ENCODE measurements at regions not wholly inside any gene's neighbourhood (a gene's known extent, or its start where the extent isn't known, plus 50 kb on each side); places are given as distances from the start of the nearest gene placed in this dataset.

DNA sequence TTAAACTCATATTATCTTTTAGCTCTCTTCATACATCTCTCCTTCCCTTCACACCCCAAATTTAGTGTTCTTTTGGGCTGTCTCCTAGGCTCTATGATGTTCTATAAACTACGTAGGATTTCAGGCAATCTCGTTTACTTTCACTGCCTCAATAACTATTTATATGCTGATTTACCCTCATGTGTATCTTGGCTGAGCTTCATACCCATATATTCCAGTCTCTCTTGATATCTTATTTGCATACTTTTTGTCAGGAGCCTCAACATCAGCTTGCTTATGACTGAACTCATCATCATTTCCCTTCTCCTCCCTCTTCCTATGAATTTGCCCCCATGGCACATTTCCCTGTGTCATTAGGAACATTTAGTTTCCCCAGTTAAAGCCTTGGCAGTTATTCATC is 262.1 kb upstream of the FBXO33 start:
- TF ChIP-seq, protein P1, sequence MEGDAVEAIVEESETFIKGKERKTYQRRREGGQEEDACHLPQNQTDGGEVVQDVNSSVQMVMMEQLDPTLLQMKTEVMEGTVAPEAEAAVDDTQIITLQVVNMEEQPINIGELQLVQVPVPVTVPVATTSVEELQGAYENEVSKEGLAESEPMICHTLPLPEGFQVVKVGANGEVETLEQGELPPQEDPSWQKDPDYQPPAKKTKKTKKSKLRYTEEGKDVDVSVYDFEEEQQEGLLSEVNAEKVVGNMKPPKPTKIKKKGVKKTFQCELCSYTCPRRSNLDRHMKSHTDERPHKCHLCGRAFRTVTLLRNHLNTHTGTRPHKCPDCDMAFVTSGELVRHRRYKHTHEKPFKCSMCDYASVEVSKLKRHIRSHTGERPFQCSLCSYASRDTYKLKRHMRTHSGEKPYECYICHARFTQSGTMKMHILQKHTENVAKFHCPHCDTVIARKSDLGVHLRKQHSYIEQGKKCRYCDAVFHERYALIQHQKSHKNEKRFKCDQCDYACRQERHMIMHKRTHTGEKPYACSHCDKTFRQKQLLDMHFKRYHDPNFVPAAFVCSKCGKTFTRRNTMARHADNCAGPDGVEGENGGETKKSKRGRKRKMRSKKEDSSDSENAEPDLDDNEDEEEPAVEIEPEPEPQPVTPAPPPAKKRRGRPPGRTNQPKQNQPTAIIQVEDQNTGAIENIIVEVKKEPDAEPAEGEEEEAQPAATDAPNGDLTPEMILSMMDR (conservative IDR thresholded peaks at IDR 0.05) = no peak
- H3K27ac ChIP-seq = no peak overlapping the region

DNA sequence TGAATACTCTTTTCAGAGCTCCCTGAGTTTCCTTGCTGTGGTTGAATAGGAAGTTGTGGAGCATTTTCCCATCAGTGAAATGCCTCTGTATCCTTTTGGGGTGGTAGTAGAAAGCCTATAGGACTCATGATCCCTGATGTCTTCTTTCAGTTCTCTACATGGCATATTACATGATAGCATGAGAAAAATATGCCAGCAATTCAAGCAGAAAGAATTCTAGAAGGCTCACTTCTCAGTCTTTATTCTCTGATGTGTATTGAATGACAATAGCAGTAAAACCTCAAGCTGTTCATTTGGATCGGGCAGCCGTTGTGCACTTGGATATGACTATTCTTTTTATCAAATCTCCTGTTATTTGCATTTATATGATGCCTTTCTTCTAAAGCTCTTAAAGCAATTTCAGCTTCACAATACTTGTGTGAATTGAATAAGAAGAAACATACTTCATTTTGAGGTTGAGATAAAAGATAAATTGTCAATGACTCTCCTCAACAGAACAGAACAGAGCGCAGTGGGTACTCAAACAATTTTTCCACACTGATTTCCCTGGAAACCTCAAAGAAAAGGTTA is 251.5 kb upstream of the FBXO33 start:
- H3K27ac ChIP-seq = no peak overlapping the region
- TF ChIP-seq, protein P1 (conservative IDR thresholded peaks at IDR 0.05) = no peak

DNA sequence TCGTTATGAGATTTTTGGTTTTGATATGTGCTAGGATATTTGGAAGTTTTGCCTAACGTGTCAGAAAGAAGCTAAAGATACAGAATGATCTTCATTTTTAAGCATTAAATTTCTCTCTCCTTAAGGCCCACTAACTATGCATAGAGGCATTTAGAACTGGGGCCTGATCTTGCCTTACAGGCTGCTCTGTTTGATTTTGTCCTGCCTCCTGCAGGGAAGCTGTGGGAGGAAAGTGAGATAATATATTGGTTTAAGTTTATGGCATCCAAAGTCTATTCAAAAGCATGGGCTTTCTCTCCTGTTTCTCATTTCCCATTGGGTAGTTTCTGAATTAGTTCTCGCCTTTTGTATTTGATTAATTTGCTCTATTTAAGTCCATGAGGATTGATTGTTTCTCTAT is 250.3 kb upstream of the FBXO33 start:
- TF ChIP-seq, protein P1 (conservative IDR thresholded peaks at IDR 0.05) = no peak
- H3K27ac ChIP-seq = no peak overlapping the region

DNA sequence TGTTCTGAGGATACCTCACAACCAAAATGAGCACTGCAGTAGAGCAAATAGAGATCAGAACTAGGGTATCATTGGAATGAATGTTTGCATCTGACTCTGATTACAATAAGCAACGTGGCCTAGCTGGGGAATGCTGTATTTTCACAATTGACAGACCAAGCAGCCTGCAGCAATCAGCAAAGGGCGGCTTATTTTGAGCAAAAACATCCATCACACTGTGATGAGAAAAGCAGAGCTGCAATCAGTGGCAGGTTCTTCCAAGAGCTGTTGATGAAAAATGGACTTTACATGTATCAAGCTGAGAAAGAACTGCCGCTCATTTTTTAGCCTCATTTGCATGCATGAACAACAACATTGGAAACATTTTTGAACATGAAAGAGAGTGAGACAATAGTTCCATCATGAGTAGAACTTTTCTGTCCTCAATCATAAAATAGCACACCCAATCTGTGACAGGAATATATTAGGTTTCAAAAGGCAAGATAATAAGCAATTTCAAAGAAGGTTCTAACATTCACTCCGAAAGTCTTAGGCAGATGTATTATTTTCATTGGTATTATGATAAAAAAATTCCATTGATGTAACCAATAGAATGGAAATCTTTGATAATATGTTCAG is 249.7 kb upstream of the FBXO33 start:
- TF ChIP-seq, protein P1 (conservative IDR thresholded peaks at IDR 0.05) = no peak
- no peak overlapping the region for H3K27ac ChIP-seq

DNA sequence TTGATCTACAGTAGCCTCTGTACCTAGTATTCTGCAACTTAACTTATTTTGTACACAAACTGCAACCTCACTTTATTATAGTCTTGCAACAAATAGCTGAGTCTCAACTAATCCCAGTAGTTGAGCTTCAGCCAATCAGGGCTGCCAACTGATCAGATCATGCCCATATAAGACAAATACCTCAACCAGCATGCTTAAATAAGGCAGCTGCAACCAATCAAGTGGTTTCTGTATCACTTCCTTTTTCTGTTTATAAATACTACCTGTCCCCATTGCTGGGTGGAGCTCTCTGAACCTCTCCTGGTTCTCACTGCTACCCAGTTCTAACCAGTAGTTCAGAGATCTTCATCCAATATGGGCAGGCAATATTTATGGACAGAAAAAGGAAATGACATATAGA is 248.5 kb upstream of the FBXO33 start:
- TF ChIP-seq, protein P1 (conservative IDR thresholded peaks at IDR 0.05) = no peak
- H3K27ac ChIP-seq = no peak overlapping the region

DNA sequence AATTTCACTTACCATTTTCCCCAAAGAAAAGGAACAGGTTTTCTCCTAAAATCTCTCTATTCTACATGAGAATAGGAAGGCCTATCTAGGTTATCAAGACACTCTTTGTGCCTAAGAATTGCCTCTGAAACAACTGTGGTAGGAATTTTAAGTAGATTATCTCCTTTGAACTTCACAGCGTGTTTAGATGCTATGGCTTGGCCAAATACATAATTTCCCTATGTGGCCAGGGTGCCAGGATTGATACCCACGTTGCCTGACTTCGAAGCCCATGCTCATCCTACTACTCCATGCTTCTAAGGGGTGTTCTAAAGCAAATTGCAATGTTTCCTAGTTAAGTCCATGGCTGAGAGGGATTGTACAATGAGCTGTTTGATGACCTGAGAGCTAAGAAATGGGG is 241.5 kb upstream of the FBXO33 start:
- no peak overlapping the region for H3K27ac ChIP-seq
- TF ChIP-seq, protein P1 (conservative IDR thresholded peaks at IDR 0.05) = no peak

DNA sequence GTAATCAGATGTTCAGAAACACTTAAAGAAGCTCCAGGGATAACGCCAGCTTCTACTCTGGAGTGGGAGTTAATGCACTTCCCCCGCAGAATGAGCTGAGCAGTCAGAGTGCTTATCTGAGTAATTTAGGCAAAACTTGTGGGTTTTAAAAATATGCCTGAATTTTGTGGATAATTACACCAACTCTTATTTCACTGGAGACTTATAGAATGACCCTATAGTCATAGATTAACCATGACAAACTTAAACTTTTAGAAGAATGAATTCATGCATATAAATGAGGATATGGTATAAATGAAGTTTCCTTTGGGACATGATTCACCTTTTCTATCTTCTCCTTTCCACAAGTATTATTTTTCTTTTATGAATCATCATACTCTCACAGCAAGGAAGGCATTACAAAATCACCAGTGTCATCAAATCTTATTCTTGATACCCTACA is 241.1 kb upstream of the FBXO33 start:
- TF ChIP-seq, protein P1 (conservative IDR thresholded peaks at IDR 0.05) = no peak
- H3K27ac ChIP-seq = no peak overlapping the region

All from VCaP (cell line).